SW480 (cell line): ENCODE measurements at regions not wholly inside any gene's neighbourhood (a gene's known extent, or its start where the extent isn't known, plus 50 kb on each side); places are given as distances from the start of the nearest gene placed in this dataset.
"Not testable (repeated sequence)": the region's sequence is repeated elsewhere in the genome, so short reads cannot be mapped to it uniquely, and the experiment has no call there.

ENCODE experiments used
- DNase-seq: peaks from one replicate; pipeline ENCODE4 v3.0.0-alpha.2; 2016; ENCODE audit warnings: low spot score

DNA sequence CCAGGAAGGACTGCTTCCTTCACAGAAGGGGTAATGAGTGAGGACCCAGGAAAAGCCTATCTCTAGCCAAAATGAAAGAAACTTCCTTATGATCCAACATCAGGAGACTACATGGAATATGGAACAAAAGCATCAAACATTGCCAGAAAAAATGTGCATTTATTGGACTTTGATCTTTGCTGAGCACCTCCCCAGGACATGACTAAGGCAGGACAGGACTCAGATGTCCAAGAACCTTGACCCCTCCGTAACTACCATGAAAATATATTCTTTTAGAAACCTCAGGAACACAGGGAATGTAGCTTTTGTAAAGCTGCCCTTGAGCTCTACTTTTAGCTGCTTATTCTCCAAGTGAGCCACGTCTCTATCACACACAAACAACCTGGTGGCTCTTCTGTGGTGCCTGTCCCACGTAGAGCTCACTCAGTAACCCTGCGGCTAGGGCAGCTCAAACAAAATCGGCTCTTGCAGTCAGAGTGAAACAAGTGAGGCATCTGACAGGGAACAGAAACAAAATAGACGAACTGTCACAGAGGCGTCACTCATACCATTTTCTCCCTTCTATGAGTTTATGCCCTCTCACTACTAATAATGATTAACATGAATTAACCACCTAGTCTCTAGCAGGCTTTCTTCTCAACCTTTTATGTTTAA lies 471.5 kb upstream of the API5 start:
- DNase-seq = no peak

DNA sequence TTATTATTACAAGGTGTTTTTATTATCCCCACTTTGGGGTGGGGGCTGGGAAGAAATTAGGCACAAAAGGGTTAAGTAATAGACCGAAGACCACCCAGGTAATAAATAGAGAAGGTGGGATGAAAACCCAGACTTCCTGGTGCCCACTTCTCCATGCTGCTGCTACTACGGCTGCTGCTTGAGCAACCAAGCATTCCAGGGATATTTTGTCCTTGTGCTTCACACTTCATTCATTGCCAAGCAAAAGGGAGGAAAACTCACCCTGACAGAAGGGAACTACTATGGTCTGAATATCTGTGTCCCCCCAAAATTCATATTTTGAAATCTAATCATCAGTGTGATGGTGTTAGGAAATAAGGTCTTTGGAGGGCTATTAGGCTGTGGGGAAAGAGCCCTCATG lies 470.9 kb upstream of the API5 start:
- DNase-seq = no peak

DNA sequence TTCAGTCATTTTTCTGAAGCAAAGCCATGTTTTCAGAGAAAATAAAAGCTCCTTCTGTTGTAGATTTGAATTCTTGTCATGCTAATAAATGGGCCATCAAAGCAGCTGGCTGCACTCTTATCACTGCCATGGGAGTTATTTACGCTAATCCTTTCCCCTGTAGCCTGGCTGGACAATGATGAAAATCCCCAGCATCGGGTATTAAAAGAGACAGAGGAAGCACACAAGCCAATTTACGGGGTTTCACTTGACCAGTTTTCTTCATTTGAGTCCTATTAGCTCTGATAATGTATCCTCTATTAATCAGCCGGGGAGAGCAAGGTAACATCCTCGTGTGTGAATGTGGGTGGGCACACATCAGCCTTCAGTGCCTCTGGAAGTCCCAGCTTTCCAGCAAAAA lies 470.2 kb upstream of the API5 start:
- no peak for DNase-seq

DNA sequence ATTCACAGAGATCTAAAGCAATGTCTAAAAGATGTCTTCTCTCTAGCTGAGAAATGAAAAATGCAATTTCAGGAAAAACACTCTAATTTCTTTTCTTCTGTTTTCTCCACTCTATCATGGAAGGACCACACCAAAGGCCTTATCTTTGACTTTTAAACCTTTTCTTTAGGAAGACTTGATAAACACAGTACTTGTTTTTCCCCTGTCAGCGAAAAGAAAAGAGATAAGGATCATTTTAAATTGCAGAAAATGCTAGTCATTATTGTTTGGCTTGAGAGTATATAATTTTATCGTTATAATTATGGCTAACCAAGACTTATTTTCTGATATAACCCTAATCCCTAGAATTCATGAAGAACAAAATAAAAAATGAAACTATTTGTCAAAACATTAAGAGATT lies 462.4 kb upstream of the API5 start:
- DNase-seq = no peak

DNA sequence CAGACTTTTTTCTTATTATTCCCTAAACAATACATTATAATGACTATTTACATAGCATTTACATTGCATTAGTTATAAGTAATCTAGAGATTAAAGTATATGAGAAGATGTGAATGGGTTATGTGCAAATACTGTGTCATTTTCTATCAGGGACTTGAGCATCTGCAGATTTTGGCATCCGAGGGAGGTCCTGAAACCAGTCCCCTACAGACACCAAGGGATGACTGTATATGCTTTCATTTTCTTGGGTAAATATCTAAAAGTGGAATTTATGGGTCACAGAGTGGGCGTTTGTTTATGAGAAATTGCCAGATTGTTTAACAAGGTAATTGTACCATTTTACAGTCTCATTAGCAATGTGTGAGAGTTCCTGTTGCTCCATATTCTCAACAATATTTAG lies 454.5 kb upstream of the API5 start:
- no peak for DNase-seq

DNA sequence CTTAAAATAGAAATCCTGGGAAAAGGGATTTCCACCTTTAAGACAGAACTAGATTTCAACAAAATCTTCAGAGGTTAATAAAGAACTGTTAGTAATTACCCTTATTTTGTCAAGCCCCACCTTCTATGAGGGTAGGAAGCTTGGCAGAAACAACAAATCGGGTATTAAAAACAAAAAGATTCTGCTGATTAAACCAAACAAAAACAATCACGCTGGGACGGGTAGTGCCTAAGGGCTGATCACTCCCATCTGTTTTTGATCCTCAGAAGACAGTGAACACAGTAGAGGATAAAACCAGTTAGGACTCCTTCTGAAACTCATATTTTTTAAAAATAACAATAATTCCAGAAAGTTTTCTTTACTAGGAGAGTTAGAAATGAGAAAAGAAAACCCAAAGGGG lies 441.3 kb upstream of the API5 start:
- no peak for DNase-seq

DNA sequence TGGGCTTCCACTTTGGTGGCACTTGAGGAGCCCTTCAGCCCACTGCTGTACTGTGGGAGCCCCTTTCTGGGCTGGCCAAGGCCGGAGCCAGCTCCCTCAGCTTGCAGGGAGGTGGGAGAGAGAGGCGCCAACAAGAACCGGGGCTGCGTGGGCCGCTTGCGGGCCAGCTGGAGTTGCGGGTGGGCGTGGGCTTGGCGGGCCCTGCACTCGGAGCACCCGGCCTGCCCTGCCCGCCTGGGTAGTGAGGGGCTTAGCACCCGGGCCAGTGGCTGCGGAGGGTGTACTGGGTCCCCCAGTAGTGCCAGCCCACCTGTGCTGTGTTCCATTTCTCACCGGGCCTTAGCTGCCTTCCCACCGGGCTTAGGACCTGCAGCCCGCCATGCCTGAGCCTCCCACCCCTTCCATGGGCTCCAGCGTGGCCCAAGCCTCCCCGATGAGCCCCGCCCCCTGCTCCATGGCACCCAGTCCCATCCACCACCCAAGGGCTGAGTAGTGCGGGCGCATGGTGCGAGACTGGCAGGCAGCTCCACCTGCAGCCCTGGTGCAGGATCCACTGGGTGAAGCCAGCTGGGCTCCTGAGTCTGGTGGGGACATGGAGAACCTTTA lies 437.9 kb upstream of the API5 start:
- DNase-seq = not testable (repeated sequence)

DNA sequence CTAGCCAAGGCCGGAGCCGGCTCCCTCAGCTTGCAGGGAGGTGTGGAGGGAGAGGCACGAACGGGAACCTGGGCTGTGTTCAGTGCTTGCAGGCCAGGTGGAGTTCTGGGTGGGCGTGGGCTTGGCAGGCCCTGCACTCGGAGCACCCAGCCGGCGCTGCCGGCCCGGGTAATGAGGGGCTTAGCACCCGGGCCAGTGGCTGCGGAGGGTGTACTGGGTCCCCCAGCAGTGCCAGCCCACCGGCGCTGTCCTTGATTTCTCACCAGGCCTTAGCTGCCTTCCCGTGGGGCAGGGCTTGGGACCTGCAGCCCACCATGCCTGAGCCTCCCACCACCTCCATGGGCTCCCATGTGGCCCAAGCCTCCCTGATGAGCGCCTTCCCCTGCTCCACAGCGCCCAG lies 430.5 kb upstream of the API5 start:
- not testable (repeated sequence) for DNase-seq

DNA sequence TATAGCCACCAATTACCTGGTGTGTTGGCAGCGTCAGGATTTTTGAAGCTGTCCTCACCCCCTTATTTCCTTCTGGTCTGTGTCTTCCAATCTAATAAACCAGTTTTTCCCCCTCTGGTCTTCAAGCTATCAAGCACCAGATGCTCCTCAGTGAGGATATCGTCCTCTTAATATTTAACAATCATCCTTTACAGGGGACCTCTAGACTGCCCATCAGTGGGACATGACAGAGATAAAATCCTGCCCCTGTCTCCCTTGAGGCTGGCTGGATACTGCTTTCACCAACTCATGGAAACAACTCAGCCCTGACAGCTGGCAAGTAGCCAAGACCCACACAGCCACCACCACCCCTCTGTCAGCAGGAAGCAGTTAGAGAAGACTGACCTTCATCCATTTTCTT lies 421.0 kb upstream of the API5 start:
- DNase-seq = no peak

DNA sequence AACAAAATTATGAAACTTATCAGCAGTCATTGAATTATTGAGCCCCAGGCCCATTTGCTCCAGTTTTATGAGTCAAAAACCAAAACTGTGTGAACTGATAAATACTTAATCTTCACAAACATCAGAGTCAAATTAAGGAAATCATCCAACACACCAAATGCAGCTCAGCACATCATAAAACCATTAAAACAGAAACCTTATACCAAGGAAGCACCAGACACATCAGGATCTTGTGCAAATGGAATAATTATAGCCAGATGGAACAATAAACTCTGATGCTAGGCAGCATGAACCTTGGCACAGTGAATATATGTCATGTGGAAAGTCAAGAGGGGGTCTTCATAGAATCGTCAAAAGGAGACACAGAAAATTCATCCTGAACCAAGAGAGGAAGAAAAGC lies 410.7 kb upstream of the API5 start:
- DNase-seq = no peak

DNA sequence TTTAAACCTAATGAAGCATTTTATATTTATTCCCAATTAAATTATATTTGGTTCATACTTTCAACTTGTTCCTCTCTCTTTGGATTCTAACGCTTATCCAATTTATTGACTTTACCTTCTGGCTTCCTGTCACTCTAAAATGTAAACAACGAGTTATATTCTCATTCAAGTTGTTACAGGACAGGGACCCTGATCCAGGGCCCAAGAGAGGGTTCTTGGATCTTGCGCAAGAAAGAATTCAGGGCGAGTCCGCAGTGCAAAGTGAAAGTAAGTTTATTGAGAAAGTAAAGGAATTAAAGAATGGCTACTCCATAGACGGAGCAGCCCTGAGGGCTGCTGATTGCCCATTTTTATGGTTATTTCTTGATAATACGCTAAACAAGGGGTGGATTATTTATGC lies 405.6 kb upstream of the API5 start:
- DNase-seq = no peak

DNA sequence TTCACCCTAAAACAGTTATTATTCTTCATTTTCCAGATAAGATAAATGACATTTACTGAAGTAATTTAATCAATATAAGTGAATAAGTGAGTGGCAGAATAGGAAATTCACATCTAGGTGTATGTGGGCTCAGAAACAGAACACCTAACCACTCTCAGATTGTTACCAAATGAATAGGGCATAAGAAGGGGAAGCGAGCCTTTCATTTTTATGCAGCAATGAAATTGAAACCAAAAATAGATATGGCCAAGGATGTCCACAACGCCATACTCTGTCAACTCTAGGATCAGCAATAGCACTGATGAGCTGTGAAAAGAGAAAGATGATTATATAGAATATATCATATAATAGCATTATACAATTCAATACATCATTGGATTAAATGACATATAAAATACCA lies 398.1 kb upstream of the API5 start:
- no peak for DNase-seq

DNA sequence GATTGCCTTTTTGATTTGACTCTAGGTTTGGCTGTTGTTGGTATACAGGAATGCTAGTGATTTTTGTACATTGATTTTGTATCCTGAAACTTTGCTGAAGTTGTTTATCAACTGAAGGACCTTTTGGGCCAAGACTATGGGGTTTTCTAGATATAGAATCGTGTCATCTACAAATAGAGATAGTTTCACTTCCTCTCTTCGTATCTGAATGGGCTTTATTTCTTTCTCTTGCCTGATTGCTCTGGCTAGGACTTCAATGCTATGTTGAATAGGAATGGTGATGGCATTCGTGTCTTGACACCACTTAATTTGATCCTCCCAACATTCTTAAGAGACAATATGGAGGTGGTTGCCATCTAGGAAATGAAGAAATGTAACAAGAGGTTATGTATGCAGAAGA lies 388.1 kb upstream of the API5 start:
- no peak for DNase-seq

DNA sequence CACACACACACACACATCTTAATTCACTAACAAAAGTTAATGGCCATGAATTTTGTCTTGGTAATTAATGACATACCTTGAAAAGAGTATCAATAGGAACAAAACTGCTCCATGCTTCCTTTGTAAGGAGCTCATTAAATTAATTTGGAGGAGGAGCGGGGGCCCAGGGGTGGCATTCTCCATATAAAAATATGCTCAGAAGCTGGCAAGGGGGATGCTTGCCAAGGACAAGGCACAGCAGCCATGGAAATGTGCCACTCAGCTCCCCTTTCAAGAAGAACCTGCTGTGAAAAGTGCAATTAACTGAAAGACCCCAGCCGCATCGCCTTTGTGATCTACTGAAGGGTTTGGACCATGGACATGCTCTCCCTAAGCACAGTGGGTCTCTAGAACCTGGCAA lies 385.9 kb upstream of the API5 start:
- DNase-seq = no peak

DNA sequence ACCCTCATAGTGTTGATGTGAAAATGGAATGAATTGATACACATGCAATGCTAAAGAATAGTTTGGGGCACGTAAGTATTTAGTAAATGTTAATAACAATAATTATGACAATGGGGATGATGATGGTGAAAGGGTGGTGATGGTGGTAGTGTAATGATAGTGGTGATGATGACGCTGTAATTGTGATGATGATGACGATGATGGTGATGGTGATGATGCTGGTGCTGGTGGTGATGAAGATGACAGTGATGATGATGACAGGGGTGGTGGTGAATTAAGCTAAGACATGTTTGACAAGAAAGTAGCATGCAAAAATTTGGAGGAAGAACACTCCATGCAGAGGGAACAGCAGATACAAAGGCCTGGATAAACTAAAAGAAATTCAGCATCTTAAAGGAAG lies 364.4 kb upstream of the API5 start:
- no peak for DNase-seq

DNA sequence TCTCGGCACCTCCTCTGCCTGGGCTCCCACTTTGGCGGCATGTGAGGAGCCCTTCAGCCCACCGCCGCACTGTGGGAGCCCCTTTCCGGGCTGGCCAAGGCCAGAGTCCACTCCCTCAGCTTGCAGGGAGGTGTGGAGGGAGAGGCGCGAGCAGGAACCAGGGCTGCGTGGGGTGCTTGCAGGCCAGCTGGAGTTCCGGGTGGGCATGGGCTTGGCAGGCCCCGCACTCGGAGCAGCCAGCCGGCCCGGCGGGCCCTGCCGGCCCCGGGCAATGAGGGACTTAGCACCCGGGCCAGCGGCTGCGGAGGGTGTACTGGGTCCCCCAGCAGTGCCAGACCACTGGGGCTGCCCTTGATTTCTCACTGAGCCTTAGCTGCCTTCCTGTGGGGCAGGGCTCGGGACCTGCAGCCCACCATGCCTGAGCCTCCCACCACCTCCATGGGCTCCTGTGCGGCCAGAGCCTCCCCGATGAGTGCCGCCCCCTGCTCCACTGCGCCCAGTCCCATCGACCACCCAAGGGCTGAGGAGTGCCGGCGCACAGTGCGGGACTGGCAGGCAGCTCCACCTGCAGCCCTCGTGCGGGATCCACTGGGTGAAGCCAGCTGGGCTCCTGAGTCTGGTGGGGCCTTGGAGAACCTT lies 361.9 kb upstream of the API5 start:
- DNase-seq = not testable (repeated sequence)

DNA sequence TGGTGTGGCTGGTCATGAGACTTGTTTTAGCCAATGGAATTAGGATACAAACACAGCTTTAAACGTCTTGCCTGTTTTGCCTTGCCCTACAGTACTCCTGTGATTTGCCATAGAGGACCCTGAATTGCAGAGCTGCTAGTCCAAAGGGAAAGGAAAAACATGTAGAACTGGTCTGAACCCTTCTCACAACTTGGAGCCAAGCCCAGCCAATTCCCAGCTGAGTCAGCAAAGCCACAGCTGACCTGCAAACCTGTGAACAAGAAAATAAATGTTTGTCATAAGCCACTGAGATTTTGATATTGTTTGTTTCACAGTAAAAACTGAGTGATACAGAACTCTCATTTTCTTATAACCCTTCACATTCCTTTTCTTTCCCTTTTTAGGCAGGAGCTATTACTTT lies 360.5 kb upstream of the API5 start:
- no peak for DNase-seq

DNA sequence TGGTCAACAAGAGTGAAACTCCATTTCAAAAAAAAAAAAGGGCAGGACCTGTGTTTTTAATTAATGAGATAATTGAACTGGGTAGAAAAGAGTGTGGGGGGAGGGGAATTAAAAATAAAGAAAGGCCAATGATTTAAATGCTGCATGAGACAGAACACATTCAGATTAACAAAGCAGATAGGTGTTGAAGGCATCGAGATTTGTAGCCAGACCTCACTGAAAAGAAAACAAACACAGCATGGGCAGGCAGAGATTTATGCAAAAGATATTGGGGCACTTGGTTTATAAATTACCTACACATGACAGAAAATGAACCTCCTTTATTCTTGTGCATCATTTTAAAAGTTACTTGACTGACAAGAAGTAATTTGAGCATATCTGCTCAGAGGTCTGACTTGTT lies 354.0 kb upstream of the API5 start:
- no peak for DNase-seq

DNA sequence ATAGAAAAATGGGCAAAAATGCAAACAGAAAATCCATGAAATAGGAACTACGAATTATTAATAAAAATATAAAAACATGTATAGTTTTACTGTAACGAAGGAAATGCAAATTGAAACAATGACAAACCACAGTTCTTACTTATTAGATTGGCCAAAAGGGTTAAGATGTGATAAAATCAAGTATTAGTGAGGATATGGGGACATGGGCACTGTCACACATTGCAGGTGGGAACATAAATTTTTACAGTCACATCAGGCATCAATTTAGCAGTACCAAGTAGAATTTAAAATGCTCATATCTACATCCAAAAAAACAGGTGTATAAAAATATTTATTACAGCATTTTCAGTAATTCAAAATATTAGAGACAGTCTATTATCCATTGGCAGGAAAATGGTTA lies 353.2 kb upstream of the API5 start:
- no peak for DNase-seq

DNA sequence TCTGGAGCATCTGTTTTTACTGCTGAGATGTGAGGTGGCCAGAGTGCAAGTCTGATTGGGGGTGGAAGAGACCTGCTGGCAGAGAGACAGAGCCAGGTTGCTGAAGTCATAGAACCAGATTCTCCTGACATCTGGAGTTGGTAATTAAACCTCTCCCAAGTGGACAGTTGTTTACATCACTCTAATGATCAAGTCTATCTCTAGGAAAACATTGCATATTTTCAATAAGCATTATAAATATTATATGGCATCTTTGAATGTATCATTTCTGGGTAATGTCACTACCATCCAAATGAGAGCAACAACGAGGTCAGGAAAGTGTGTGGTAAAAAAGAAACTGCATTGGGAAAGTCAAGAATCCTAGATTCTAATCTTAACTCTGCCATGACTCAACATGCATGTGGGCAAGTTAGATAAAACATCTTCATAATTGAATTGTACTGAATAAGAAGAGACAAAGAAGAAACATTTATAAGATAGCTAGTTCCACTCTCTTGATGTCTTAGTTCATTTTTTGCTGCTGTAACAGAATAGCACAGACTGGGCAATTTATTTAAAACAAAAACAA lies 351.2 kb upstream of the API5 start:
- no peak for DNase-seq

DNA sequence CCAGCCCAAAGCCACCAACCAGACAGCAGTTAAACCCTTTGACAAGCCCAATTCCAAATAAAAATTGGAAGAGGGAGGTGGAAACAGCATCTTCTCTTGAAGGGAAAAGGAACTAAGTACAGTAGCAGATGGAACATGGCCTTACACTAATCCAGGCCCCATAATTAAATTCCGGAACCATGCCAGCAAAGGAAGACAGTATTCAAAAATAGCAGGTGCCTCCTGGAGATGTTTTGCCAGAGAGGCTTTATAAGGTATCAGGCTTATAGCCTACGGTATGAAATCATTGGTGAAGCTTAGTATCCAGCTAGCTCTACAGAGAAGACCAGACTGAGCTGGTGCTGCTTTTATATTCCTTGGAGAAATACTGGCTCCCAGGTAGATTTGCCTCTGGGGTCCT lies 344.1 kb upstream of the API5 start:
- DNase-seq = no peak

DNA sequence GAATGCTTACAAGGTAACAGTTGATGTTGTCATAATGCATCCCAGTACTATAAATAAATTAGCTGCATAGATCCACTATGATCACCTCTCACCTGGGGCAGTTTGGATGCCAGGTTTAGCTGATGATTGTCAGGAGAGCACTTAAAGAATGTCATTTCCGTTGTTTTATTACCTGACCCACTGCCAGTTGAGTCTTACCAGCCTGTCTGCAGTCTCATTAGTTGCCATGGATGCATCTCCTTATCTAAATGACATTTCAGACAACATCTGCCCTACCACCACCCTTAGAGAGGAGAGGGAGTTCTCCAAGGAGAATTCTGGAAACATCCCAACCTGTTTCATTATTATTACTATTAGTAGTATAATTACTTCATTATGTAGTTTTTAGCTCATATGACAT lies 339.1 kb upstream of the API5 start:
- DNase-seq = no peak

DNA sequence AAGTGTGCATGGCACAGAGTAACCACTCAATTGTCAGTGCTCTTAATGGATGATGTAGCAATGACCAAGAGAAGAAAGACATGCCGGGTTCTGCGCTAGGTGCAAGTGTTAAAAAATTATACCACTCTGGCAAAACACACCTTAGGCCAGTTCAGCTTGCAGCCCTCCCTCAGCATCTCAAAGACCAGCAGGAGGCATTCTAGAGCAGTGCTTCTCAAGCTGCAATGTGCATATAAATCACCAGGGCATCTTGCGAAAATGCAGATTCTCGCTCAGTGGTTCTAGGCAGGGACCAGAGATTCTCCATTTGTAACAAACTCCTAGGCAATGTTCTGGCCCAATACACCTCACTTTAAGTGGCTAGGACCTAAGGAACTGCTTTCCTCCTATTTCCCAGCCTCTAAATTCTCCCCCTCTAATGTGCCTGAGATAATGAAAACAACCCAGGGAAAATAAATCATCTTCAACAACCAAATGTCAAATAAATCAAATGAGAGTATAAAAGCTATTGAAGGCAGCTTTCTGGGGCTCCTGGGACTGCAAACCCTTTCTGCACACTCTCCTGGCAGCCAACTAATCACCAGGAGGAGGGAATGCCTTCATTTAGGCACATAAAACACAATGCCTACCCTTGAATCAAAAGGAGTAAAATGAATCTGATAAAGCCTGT lies 337.2 kb upstream of the API5 start:
- no peak for DNase-seq
